ENCODE measurements at regions not wholly inside any gene's neighbourhood (a gene's known extent, or its start where the extent isn't known, plus 50 kb on each side); places are given as distances from the start of the nearest gene placed in this dataset.

DNA sequence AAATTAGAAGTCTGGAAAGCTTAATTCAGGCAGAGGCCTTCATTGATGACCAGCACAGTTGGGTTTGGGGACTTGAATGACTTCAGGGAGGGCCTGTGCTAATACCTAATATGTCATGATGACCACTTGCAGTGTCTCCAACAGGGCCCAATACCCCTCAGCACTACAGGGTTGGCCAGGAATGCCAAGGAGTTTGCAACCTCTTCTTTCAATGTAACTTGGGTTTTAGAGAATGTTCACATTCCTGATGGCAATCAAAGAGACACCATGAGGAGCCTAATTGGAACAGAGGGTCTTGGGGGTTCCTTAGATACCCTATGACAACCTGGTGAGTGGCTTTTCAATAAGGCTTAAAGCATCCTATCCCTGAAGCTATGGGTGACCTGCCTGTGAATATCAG is 52.4 kb upstream of the ST8SIA3 start:
- no peak overlapping the region for H4K5ac ChIP-seq (ENCODE audit: low read depth, low read length)
- DNase-seq = no peak
- dilution Hi-C loops (cut with HindIII; ENCODE audit: low sequenced_read_pairs, unreplicated experiment) = no loop called here
- H3K36me3 ChIP-seq (ENCODE audit: control insufficient read depth, insufficient read depth, low read length) = no peaks in the 10 kb centered on the region
- no peak overlapping the region for H3K27ac ChIP-seq (ENCODE audit: insufficient read depth, low read length)
- no peaks in the 10 kb centered on the region for H4K20me1 ChIP-seq (ENCODE audit: insufficient read depth, low read length)
- POLR2A ChIA-PET (ENCODE audit: unreplicated experiment) = no interaction called here
- no TSS peak for BruUV-seq (replicated peaks)
- H3K9me1 ChIP-seq (ENCODE audit: insufficient read depth, low read length) = no peaks in the 10 kb centered on the region
- H3K9me3 ChIP-seq (ENCODE audit: control insufficient read depth, insufficient read depth, low read length) = no peaks in the 10 kb centered on the region
- H3K4ac ChIP-seq (ENCODE audit: low read depth, low read length) = no peak overlapping the region
- H2AK9ac ChIP-seq (replicated peaks; ENCODE audit: low read depth, low read length, poor library complexity) = no peak overlapping the region
- no peak overlapping the region for H2BK5ac ChIP-seq (ENCODE audit: low read depth, low read length, poor library complexity, severe bottlenecking)
- H3K14ac ChIP-seq (replicated peaks; ENCODE audit: low read depth, low read length) = no peak overlapping the region
- H3K4me2 ChIP-seq (ENCODE audit: low read depth, low read length) = no peak overlapping the region
- no peak overlapping the region for H2BK120ac ChIP-seq (ENCODE audit: low read depth, low read length)
- H2AFZ ChIP-seq (replicated peaks; ENCODE audit: low read length, poor library complexity) = no peak overlapping the region
- no peak overlapping the region for H4K91ac ChIP-seq (ENCODE audit: insufficient read depth, low read depth, low read length)
- intact Hi-C loops (cut with micrococcal nuclease) = no loop called here
- TF ChIP-seq FOS (IDR thresholded peaks at IDR 0.05; ENCODE audit: low read depth, low read length) (no peak), MAZ (IDR thresholded peaks at IDR 0.05; ENCODE audit: borderline replicate concordance, low read depth, low read length) (no peak), BHLHE40 (IDR thresholded peaks at IDR 0.05; ENCODE audit: low read depth, low read length) (no peak), MAFK (IDR thresholded peaks at IDR 0.05; ENCODE audit: low read depth, low read length) (no peak), CEBPB (IDR thresholded peaks at IDR 0.05; ENCODE audit: low read depth, low read length) (no peak), NFE2L2 (IDR thresholded peaks at IDR 0.05; ENCODE audit: low read depth, low read length) (no peak), RCOR1 (IDR thresholded peaks at IDR 0.05; ENCODE audit: insufficient replicate concordance, low read length) (no peak), RFX5 (IDR thresholded peaks at IDR 0.05; ENCODE audit: low read depth, low read length) (no peak), SMC3 (IDR thresholded peaks at IDR 0.05; ENCODE audit: low read depth, low read length) (no peak), RAD21 (IDR thresholded peaks at IDR 0.05; ENCODE audit: low read length) (no peak), CHD1 (IDR thresholded peaks at IDR 0.05; ENCODE audit: low read depth, low read length) (no peak), POLR2A (IDR thresholded peaks at IDR 0.05; ENCODE audit: low read depth, low read length) (no peak), MXI1 (IDR thresholded peaks at IDR 0.05; ENCODE audit: borderline replicate concordance, low read depth, low read length) (no peak)
- TF ChIP-seq, protein P1, sequence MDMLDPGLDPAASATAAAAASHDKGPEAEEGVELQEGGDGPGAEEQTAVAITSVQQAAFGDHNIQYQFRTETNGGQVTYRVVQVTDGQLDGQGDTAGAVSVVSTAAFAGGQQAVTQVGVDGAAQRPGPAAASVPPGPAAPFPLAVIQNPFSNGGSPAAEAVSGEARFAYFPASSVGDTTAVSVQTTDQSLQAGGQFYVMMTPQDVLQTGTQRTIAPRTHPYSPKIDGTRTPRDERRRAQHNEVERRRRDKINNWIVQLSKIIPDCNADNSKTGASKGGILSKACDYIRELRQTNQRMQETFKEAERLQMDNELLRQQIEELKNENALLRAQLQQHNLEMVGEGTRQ (IDR thresholded peaks at IDR 0.05; ENCODE audit: low read depth, low read length) = no peak
- TF ChIP-seq, protein P2, sequence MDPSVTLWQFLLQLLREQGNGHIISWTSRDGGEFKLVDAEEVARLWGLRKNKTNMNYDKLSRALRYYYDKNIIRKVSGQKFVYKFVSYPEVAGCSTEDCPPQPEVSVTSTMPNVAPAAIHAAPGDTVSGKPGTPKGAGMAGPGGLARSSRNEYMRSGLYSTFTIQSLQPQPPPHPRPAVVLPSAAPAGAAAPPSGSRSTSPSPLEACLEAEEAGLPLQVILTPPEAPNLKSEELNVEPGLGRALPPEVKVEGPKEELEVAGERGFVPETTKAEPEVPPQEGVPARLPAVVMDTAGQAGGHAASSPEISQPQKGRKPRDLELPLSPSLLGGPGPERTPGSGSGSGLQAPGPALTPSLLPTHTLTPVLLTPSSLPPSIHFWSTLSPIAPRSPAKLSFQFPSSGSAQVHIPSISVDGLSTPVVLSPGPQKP (IDR thresholded peaks at IDR 0.05; ENCODE audit: borderline replicate concordance, low read depth, low read length) = no peak
- TF ChIP-seq, protein P3, sequence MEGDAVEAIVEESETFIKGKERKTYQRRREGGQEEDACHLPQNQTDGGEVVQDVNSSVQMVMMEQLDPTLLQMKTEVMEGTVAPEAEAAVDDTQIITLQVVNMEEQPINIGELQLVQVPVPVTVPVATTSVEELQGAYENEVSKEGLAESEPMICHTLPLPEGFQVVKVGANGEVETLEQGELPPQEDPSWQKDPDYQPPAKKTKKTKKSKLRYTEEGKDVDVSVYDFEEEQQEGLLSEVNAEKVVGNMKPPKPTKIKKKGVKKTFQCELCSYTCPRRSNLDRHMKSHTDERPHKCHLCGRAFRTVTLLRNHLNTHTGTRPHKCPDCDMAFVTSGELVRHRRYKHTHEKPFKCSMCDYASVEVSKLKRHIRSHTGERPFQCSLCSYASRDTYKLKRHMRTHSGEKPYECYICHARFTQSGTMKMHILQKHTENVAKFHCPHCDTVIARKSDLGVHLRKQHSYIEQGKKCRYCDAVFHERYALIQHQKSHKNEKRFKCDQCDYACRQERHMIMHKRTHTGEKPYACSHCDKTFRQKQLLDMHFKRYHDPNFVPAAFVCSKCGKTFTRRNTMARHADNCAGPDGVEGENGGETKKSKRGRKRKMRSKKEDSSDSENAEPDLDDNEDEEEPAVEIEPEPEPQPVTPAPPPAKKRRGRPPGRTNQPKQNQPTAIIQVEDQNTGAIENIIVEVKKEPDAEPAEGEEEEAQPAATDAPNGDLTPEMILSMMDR (conservative IDR thresholded peaks at IDR 0.05; ENCODE audit: low read depth, low read length) = no peak
- no peak overlapping the region for H4K8ac ChIP-seq (ENCODE audit: low read depth in 2 of 2, low read length in 2 of 2)
- in situ Hi-C loops (cut with MboI; ENCODE audit: low sequenced_read_pairs) = no loop called here
- no peak overlapping the region for H3K56ac ChIP-seq (ENCODE audit: extremely low read depth, insufficient read depth, low read length)
- H3K23ac ChIP-seq (ENCODE audit: low read depth, low read length) = no peak overlapping the region
- H2AK5ac ChIP-seq (ENCODE audit: low read depth, low read length) = no peak overlapping the region
- no peaks in the 10 kb centered on the region for H3K79me1 ChIP-seq (ENCODE audit: low read depth in 1 of 2, low read length in 2 of 2)
- H3K27me3 ChIP-seq (ENCODE audit: control insufficient read depth, insufficient read depth, low read length) = no peaks in the 10 kb centered on the region; the same call in 1 of the 2 replicates
- H2BK15ac ChIP-seq (ENCODE audit: low read depth, low read length) = no peak overlapping the region
- no peak overlapping the region for H2BK20ac ChIP-seq (ENCODE audit: low read depth, low read length)
- CTCF ChIA-PET = no interaction called here
- ATAC-seq (ENCODE audit: low read depth) = no peak
- H3K18ac ChIP-seq (ENCODE audit: low read depth, low read length) = no peak overlapping the region
- no peak overlapping the region for H3K4me3 ChIP-seq (ENCODE audit: insufficient read depth, low read depth, low read length)
- H3K9ac ChIP-seq (ENCODE audit: low read depth, low read length) = no peak overlapping the region
- H3K4me1 ChIP-seq (ENCODE audit: control insufficient read depth, insufficient read depth, low read length) = no peaks in the 10 kb centered on the region

All from IMR-90 (cell line).